CD14-positive monocyte (primary cell): ENCODE measurements at regions not wholly inside any gene's neighbourhood (a gene's known extent, or its start where the extent isn't known, plus 50 kb on each side); places are given as distances from the start of the nearest gene placed in this dataset.

Experiments
- DNase-seq, 3 donors: peaks; one replicate each; pipeline ENCODE4 v3.0.0-alpha.2; 2011 to 2022
- H2AFZ ChIP-seq: 2 replicates; pipeline ENCODE4 v1.6.0; 2012; ENCODE audit warnings: mild to moderate bottlenecking, low read depth, low read length, inconsistent platforms; ENCODE audit not compliant: insufficient read depth, poor library complexity, severe bottlenecking
- H3K27ac ChIP-seq, 2 donors: 1 replicate in 1 of 2; 2 replicates in 1 of 2; pipeline ENCODE4 v1.5.1; 2012 to 2013; ENCODE audit warnings: low read length in 2 of 2, control low read depth in 1 of 2, inconsistent platforms in 1 of 2, low read depth in 1 of 2, mild to moderate bottlenecking in 1 of 2
- H3K27me3 ChIP-seq, 2 donors: one replicate each; pipeline versions ENCODE4 v1.6.0 to v1.6.1; 2011 to 2013; ENCODE audit warnings: low read length in 2 of 2; ENCODE audit not compliant: control insufficient read depth in 2 of 2, insufficient read depth in 2 of 2
- H3K36me3 ChIP-seq, 2 donors: replicated peaks in 1 of 2; 1 replicate in 1 of 2; 2 replicates in 1 of 2; pipeline versions ENCODE4 v1.5.1 to v1.6.1; 2012 to 2013; ENCODE audit warnings: low read length in 2 of 2, control low read depth in 1 of 2, inconsistent platforms in 1 of 2, mild to moderate bottlenecking in 1 of 2; ENCODE audit not compliant: insufficient read depth in 2 of 2, control insufficient read depth in 1 of 2
- H3K4me1 ChIP-seq, 2 donors: 1 replicate in 1 of 2; 2 replicates in 1 of 2; pipeline versions ENCODE4 v1.5.1 to v1.6.1; 2012 to 2013; ENCODE audit warnings: low read length in 2 of 2, control low read depth in 1 of 2, inconsistent platforms in 1 of 2, mild to moderate bottlenecking in 1 of 2, moderate library complexity in 1 of 2; ENCODE audit not compliant: insufficient read depth in 2 of 2, control insufficient read depth in 1 of 2
- H3K4me2 ChIP-seq: replicated peaks from 2 replicates; pipeline ENCODE3; 2012; ENCODE audit warnings: low read length, moderate library complexity, mild to moderate bottlenecking; ENCODE audit not compliant: poor library complexity, severe bottlenecking; ENCODE audit errors: extremely low read depth
- H3K4me3 ChIP-seq, 3 experiments: fragments of 200-600 bp in 1 of 3; sonication (generic) in 1 of 3; replicated peaks in 1 of 3; 1 replicate in 2 of 3; 2 replicates in 1 of 3; pipeline ENCODE4 v1.5.1; 2011 to 2013; ENCODE audit warnings: low read length in 3 of 3, mild to moderate bottlenecking in 3 of 3, control low read depth in 2 of 3, low read depth in 2 of 3, inconsistent platforms in 1 of 3, moderate library complexity in 1 of 3
- H3K79me2 ChIP-seq: 2 replicates; pipeline ENCODE4 v1.6.0; 2012; ENCODE audit warnings: mild to moderate bottlenecking, control low read depth, inconsistent platforms, low read length, moderate library complexity; ENCODE audit not compliant: insufficient read depth
- H3K9ac ChIP-seq: 2 replicates; pipeline ENCODE4 v1.6.0; 2017; ENCODE audit warnings: low read length, mild to moderate bottlenecking; ENCODE audit not compliant: insufficient read depth, poor library complexity, severe bottlenecking
- H3K9me3 ChIP-seq, 2 donors: replicated peaks in 1 of 2; 1 replicate in 1 of 2; 2 replicates in 1 of 2; pipeline versions ENCODE4 v1.5.1 to v1.6.1; 2012 to 2013; ENCODE audit warnings: low read length in 2 of 2, control low read depth in 1 of 2; ENCODE audit not compliant: control insufficient read depth in 1 of 2, insufficient read depth in 1 of 2
- H4K20me1 ChIP-seq: 2 replicates; pipeline ENCODE4 v1.6.0; 2012; ENCODE audit warnings: mild to moderate bottlenecking, low read length, control low read depth, moderate library complexity; ENCODE audit not compliant: insufficient read depth
- H3K27ac Mint-ChIP-seq, 7 donors: one replicate each; pipeline ENCODE4 v1.8.0; 2020; ENCODE audit warnings: mild to moderate bottlenecking in 7 of 7, mixed read lengths in 7 of 7, moderate library complexity in 6 of 7, inconsistent platforms in 2 of 7
- H3K27me3 Mint-ChIP-seq, 3 donors: one replicate each; pipeline ENCODE4 v1.8.0; 2021 to 2022; ENCODE audit warnings: low read depth in 3 of 3, mild to moderate bottlenecking in 3 of 3, mixed read lengths in 3 of 3, moderate library complexity in 3 of 3, inconsistent platforms in 1 of 3
- H3K36me3 Mint-ChIP-seq, 2 donors: one replicate each; pipeline ENCODE4 v1.8.0; 2020; ENCODE audit warnings: mixed read lengths in 2 of 2, inconsistent platforms in 1 of 2, mild to moderate bottlenecking in 1 of 2
- H3K4me1 Mint-ChIP-seq: one replicate; pipeline ENCODE4 v1.8.0; 2020; ENCODE audit warnings: mild to moderate bottlenecking, mixed read lengths
- H3K4me3 Mint-ChIP-seq, 2 donors: one replicate each; pipeline ENCODE4 v1.8.0; 2020; ENCODE audit warnings: mild to moderate bottlenecking in 2 of 2, mixed read lengths in 2 of 2, moderate library complexity in 1 of 2
- H3K9me3 Mint-ChIP-seq, 7 donors: one replicate each; pipeline ENCODE4 v1.8.0; 2020 to 2022; ENCODE audit warnings: mixed read lengths in 7 of 7, mild to moderate bottlenecking in 6 of 7, moderate library complexity in 6 of 7, inconsistent platforms in 2 of 7
- WGBS: methylation state at CpG from one replicate; pipeline ENCODE4 v1.1.5; 2013; ENCODE audit warnings: missing lambda C conversion rate; ENCODE audit not compliant: insufficient coverage; 5-methylcytosine and 5-hydroxymethylcytosine counted together
- intact Hi-C, 2 donors: fragments of 100-400 bp; cut with micrococcal nuclease; formaldehyde crosslinking; loops; one replicate each; pipeline versions ENCODE4 v1.15.0 to v1.15.1; 2023
- TF ChIP-seq, protein P1 (sequence below): fragments of 200-600 bp; IDR thresholded peaks from one replicate; pipeline ENCODE4 v1.8.0; 2022; ENCODE audit warnings: antibody characterized with exemption, mild to moderate bottlenecking

DNA sequence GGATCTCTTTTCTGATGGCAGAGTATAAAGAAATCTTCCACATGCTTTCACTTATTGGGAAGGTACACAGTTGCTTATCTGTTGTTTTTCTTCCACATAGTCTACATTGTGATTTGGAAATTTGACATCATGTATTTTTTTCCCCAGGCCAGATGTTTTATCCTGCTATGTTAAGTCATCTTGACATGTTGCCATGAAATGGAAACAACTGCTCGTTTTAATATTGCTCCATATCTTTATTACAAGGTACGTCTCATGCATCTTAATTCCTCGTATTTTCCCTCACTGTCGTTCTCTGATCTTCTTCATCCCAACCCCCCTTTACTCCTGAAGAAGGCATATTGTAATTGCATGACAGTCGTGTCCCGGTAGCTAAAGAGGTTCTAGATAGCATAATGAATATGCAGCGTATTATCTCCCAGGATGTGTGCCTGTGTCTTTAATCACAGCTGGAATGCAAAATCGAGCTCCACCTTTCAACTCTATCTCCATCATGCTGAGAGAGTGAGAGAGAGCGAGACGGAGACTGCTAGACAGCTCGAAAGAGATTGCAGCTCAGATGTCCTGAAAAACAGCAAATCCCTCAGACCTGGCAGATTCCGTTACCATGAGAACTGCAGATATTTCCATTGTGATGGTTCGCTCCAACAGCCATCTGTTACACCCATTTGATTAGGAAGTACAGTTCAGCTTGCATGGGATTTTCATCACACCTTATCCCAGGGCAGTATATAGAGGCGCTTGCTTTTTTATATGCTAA, 281.7 kb downstream of the TMEM38B start:
- Mint-ChIP-seq H3K4me3 (no peak overlapping the region), H3K36me3 (no peaks in the 10 kb centered on the region), H3K27ac (peak overlapping the region in 1 of 7 donors; percentile 34), H3K4me1 (no peaks in the 10 kb centered on the region), H3K9me3 (no peaks in the 10 kb centered on the region), H3K27me3 (peaks cover 0 to 2% (median 0%) of the 10 kb centered on the region in 3 donors)
- TF ChIP-seq, protein P1, sequence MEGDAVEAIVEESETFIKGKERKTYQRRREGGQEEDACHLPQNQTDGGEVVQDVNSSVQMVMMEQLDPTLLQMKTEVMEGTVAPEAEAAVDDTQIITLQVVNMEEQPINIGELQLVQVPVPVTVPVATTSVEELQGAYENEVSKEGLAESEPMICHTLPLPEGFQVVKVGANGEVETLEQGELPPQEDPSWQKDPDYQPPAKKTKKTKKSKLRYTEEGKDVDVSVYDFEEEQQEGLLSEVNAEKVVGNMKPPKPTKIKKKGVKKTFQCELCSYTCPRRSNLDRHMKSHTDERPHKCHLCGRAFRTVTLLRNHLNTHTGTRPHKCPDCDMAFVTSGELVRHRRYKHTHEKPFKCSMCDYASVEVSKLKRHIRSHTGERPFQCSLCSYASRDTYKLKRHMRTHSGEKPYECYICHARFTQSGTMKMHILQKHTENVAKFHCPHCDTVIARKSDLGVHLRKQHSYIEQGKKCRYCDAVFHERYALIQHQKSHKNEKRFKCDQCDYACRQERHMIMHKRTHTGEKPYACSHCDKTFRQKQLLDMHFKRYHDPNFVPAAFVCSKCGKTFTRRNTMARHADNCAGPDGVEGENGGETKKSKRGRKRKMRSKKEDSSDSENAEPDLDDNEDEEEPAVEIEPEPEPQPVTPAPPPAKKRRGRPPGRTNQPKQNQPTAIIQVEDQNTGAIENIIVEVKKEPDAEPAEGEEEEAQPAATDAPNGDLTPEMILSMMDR = no peak
- no peaks in the 10 kb centered on the region for H3K4me1 ChIP-seq
- WGBS = 93% methylated on average over 6 of the region's 14 CpGs
- intact Hi-C loops = no loop called here
- H2AFZ ChIP-seq = no peak overlapping the region
- H3K9ac ChIP-seq = no peak overlapping the region
- H3K36me3 ChIP-seq = no peaks in the 10 kb centered on the region
- no peaks in the 10 kb centered on the region for H3K79me2 ChIP-seq
- no peak overlapping the region for H3K27ac ChIP-seq
- H3K27me3 ChIP-seq = no peaks in the 10 kb centered on the region
- no peaks in the 10 kb centered on the region for H3K9me3 ChIP-seq
- no peak for DNase-seq
- H3K4me2 ChIP-seq = no peak overlapping the region
- H3K4me3 ChIP-seq = no peak overlapping the region
- H4K20me1 ChIP-seq = no peaks in the 10 kb centered on the region

DNA sequence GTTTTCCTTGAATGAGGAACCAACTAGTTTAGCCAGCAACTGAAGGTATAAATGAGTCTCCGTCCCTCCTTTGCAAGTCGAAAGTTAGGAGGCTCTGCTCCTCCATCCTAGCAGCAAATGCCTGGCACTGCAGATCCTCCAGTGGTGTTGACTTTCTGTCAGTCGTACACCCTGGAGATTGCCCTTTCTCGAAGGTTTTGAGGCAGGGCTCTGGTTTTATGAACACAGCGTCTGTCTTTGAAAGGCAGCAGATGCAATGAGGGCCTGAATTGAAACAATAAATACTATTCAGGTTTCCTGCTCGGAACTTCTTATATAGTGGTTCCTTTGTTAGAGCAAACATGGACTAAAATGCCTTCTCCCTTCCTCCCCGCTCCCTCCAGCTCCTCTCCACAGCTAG, 284.0 kb downstream of the TMEM38B start:
- H3K36me3 Mint-ChIP-seq = no peaks in the 10 kb centered on the region
- H3K4me1 Mint-ChIP-seq = no peaks in the 10 kb centered on the region
- TF ChIP-seq, protein P1 = no peak
- Histone ChIP-seq H4K20me1 (no peaks in the 10 kb centered on the region), H3K4me3 (no peak overlapping the region), H3K9me3 (no peaks in the 10 kb centered on the region), H3K9ac (no peak overlapping the region), H3K27me3 (no peaks in the 10 kb centered on the region), H2AFZ (no peak overlapping the region), H3K79me2 (no peaks in the 10 kb centered on the region), H3K4me1 (no peaks in the 10 kb centered on the region), H3K36me3 (no peaks in the 10 kb centered on the region), H3K27ac (no peak overlapping the region), H3K4me2 (no peak overlapping the region)
- WGBS = 59% methylated on average over 4 of the region's 7 CpGs
- H3K27me3 Mint-ChIP-seq = peaks cover 0 to 2% (median 1%) of the 10 kb centered on the region in 3 donors
- no peak overlapping the region for H3K4me3 Mint-ChIP-seq
- intact Hi-C loops = no loop called here
- H3K27ac Mint-ChIP-seq = no peak overlapping the region
- peaks cover 0 to 2% (median 0%) of the 10 kb centered on the region in 7 donors for H3K9me3 Mint-ChIP-seq
- no peak for DNase-seq
